GM12891 (cell line): ENCODE measurements at regions not wholly inside any gene's neighbourhood (a gene's known extent, or its start where the extent isn't known, plus 50 kb on each side); places are given as distances from the start of the nearest gene placed in this dataset.
"Not testable (repeated sequence)": the region's sequence is repeated elsewhere in the genome, so short reads cannot be mapped to it uniquely, and the experiment has no call there.

ENCODE experiments used
- DNase-seq: peaks from one replicate; pipeline ENCODE4 v3.0.0; 2011; ENCODE audit warnings: low spot score; ENCODE audit not compliant: insufficient read length
- FAIRE-seq: peaks from 2 replicates; lab custom pipeline; 2011; peaks lifted over from hg19 to GRCh38; lab: Jason Lieb, UNC
- PAX5 ChIP-seq: IDR thresholded peaks from 2 replicates; pipeline ENCODE4 v1.6.1; 2011; ENCODE audit warnings: low read length, moderate library complexity, mild to moderate bottlenecking; ENCODE audit not compliant: insufficient read depth, severe bottlenecking
- POLR2A ChIP-seq: IDR thresholded peaks from 2 replicates; pipeline ENCODE4 v1.6.1; 2011; ENCODE audit warnings: low read depth, low read length, control low read depth
- POLR2AphosphoS5 ChIP-seq: IDR thresholded peaks from 2 replicates; pipeline ENCODE4 v1.6.1; 2011; ENCODE audit warnings: low read depth, low read length, control low read depth
- POU2F2 ChIP-seq: IDR thresholded peaks from 2 replicates; pipeline ENCODE4 v1.6.1; 2011; ENCODE audit warnings: low read depth, mild to moderate bottlenecking, control low read depth, low read length, moderate library complexity
- SPI1 ChIP-seq: IDR thresholded peaks from 2 replicates; pipeline ENCODE4 v1.6.1; 2011; ENCODE audit warnings: low read depth, low read length, control low read depth
- TAF1 ChIP-seq: IDR thresholded peaks from 2 replicates; pipeline ENCODE4 v1.6.1; 2011; ENCODE audit warnings: low read depth, low read length, control low read depth

DNA sequence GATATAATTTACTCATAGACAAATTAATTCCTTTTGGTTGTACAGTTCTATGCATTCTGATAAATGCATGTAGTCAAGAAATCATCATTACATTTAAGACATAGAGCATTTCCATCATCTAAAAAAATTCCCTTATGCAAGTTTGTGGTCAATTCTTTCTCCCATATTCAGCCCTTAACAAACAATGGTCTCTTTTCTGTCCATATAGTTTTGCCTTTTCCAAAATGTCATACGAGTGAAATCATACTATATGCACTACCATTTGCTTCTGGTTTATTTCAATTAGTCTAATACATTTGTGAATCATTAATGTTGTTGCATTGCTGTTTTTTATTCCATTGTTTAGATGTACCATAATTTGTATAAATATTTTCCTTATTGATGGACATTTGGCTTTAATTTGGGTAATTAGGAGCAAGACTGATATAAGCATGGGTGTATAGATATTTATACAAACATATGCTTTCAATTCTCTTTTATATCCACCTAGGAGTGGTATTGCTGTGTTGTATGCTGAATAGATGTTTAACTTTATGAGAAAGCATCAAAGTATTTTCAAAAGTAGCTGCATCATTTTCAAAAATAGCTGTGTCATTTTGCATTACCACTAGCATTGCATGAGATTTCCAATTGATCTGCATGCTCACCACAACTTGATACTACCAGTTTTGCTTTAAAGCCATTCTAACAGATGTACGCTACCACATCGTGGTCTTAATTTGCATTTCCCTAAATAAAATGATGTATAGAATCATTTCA is 397.0 kb upstream of the ADAMTS5 start:
- no peak for DNase-seq
- no peak for FAIRE-seq
- no peak for TF ChIP-seq TAF1
- no peak for TF ChIP-seq PAX5
- TF ChIP-seq POLR2A, result no peak

DNA sequence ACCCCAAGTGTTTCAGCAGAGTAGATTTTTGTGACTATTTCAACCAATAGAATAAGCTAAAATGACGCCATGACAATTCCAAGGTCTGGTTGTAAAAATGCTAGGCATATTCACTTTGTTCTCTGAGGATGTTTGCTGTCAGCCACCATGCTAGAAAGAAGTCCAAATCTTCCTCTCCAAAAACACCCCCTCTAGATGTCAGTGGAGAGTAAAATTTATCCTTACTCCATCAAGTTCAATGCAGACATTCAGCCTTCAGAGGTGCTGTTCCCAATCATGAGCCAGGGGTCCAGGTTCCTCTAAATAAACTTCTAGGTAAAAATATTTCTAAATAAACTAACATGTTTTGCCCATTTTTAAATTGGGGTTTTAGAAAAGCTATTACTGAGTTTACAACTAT is 395.4 kb upstream of the ADAMTS5 start:
- FAIRE-seq, result no peak
- TF ChIP-seq POU2F2, result no peak
- TF ChIP-seq POLR2AphosphoS5, result no peak
- TF ChIP-seq POLR2A, result no peak
- no peak for TF ChIP-seq PAX5
- TF ChIP-seq TAF1, result no peak
- no peak for TF ChIP-seq SPI1
- no peak for DNase-seq

DNA sequence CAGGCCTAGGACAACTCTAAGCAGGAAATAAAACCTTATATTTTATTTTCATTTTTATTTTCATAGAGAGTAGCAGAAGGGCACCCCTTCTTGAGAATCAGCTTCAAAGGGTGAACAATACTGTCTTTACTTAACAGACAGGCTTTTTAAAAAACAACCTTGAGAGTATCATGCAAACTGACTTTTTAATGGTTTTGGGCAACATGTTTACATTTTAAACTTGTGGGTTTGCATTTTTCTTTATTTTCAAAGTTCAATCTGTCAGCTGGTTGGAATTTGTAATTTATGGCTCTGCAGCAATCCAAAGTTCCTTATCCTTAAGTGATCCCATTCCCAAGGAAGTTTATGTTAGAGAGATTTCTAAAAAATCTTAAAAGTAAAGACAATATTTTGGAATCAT is 392.3 kb upstream of the ADAMTS5 start:
- TF ChIP-seq PAX5, result no peak
- TF ChIP-seq SPI1, result no peak
- no peak for TF ChIP-seq POLR2A
- TF ChIP-seq POLR2AphosphoS5, result no peak
- TF ChIP-seq POU2F2, result no peak
- TF ChIP-seq TAF1, result no peak
- no peak for FAIRE-seq
- DNase-seq, result no peak

DNA sequence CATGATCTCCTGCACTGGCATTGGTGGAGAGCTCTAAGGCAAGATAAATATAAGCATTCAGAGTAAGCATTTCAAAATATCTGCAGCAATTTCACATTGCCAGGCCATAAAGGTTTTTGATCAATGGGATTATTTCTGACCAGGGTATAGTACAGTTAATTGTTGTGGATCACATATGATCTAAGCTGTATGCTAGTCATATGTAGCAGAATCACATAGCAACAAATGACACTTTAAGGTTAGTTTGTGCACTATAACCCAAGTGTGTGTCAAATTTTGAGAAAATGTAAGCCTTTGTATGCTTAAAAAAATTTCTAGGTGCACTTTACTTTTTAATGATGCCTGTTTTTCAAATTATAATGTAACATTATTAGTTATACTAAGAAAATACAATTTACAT is 386.0 kb upstream of the ADAMTS5 start:
- no peak for TF ChIP-seq POU2F2
- TF ChIP-seq POLR2A, result no peak
- no peak for TF ChIP-seq TAF1
- TF ChIP-seq POLR2AphosphoS5, result no peak
- no peak for TF ChIP-seq SPI1
- TF ChIP-seq PAX5, result no peak
- no peak for DNase-seq
- FAIRE-seq, result no peak

DNA sequence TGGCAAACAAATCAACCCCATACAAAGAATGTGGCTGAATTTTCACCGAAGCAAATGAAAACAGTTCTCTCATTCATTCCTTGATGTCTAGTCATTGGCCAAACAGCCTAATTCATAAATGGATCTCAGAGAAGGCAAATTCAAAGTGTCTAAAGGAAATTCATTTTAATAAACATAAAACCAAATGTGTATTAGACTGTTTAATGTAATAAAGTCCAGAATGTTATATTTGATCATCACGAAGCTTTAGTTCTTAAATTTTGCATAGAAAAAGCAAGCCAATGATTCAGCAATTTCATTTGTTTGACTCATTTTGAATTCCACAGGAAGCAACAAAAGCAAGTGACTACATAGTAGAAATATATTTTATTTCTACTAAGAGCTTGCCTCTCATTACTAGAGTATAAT is 379.2 kb upstream of the ADAMTS5 start:
- FAIRE-seq (no peak), DNase-seq (no peak)

DNA sequence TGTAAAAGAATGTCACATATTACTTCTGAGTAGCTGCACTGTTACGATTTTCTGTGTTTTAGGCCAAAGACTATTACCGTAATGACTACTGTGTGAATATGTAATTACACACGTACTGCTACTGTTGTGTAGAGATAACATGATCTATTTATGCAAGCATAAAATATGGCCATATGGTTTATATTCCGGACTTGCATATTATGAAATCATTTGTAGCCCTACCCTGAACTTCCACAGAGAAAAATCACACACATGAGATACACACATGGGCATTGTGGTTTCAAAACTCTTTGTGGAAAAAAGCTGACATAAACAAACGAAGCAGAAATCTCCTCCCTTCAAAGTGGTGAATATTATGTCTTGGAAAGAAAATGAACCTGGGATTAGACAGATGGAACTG is 373.0 kb upstream of the ADAMTS5 start:
- no peak for TF ChIP-seq SPI1
- no peak for TF ChIP-seq POU2F2
- TF ChIP-seq PAX5, result no peak
- no peak for TF ChIP-seq POLR2AphosphoS5
- no peak for TF ChIP-seq TAF1
- no peak for FAIRE-seq
- no peak for DNase-seq

More for the DNA sequence above, 379.2 kb upstream of the ADAMTS5 start:
- no peak for TF ChIP-seq SPI1

DNA sequence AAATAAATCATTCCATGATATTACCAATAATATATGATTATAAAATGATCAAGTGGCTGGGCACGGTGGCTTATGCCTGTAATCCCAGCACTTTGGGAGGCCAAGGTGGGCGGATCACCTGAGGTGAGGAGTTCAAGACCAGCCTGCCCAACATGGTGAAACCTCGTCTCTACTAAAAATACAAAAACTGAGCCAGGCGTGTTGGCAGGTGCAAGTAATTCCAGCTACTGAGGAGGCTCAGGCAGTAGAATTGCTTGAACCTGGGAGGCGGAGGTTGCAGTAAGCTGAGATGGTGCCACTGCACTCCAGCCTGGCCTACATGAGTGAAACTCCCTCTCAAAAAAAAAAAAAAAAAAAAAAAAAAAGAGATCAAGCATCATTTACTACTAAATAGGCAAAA is 371.1 kb upstream of the ADAMTS5 start:
- not testable (repeated sequence) for DNase-seq, FAIRE-seq

DNA sequence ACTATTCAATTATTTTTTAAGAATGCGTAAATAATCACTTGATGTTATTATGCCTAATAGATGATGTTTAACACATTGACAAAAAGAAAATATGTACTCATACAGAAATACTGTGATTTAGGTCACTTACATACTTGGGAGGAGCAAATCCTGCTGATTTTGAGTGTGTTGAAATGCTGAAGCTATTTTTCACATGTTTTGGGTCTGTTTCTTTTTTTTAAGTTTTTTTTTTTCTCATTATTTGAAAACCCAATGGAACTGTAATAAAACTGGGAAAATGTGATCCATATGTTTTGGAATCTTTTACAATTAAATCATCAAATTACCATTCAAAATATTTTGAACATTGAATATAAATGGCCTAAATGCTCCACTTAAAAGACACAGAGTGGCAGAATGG is 366.2 kb upstream of the ADAMTS5 start:
- DNase-seq (no peak), FAIRE-seq (no peak)
- TF ChIP-seq POLR2A, result no peak
- TF ChIP-seq SPI1, result no peak
- no peak for TF ChIP-seq TAF1
- TF ChIP-seq POU2F2, result no peak
- TF ChIP-seq PAX5, result no peak
- TF ChIP-seq POLR2AphosphoS5, result no peak

DNA sequence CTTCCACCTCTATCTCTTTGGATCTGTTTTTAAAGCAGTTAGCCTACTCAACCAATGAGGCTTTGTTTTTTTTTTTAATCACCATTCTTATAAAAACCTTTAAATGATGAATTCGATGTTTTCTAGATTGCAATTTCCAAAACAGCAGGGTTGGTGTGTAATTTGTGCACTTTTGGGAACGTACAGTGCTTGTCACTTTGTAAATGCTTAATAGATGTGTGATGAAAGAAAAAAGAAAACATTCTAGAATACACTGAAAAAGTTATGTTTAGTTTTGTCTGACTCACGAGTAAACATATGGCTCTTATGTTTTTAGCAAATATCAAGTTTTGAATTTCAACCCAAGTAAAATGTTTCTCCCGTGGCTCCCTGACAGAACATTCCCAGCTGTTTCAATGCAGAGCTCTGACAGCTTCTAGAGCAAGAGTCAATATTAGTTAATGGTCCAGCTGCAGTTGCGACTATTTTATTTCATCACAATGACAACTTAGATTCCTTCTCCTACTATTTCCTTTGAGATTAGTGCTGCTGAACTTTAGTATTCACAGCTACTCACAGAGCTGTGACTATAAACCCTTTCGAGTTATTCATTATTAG is 362.5 kb upstream of the ADAMTS5 start:
- no peak for TF ChIP-seq SPI1
- no peak for TF ChIP-seq PAX5
- DNase-seq (no peak), FAIRE-seq (no peak)

DNA sequence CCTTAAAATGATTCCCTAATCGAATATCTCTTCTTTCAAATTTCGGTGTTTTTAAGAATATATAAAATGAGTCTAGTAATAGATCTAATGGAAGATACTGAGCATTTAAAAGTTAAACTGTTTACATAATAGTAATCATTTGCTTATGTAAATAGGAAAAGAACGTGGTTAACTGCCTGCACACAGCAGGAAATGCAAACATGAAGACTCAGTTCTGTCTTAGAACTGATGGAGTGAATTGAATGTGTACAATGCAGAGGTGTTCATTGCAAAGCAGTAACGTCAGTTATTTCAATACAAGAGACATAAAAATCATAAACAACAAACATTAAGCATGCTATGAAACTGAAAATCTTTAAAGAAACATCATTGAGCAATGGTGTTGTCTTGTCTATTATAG is 359.4 kb upstream of the ADAMTS5 start:
- TF ChIP-seq POLR2AphosphoS5, result no peak
- TF ChIP-seq POU2F2, result no peak
- TF ChIP-seq TAF1, result no peak
- no peak for TF ChIP-seq POLR2A
- TF ChIP-seq SPI1, result no peak
- TF ChIP-seq PAX5, result no peak
- no peak for FAIRE-seq
- no peak for DNase-seq

DNA sequence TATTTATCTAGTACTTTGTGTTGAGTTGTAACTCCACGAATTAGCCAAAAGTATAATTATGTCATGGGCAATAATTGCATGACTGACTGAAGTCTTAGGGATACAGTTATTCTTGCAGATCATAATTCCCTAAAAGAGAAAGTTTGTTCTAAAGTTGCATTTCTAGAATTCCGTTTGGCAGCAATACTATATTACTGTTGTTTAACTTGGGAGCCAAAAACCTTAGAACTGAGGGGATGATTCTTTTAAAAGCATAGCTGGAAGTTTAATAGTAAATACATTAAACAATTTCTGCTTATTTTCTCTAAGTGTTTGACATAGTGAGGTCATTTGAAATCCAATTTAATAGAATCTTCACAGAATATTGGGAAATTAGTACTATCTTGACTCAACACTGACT is 356.4 kb upstream of the ADAMTS5 start:
- DNase-seq (no peak), FAIRE-seq (no peak)
- TF ChIP-seq POLR2AphosphoS5 (no peak), PAX5 (no peak), POLR2A (no peak), TAF1 (no peak), POU2F2 (no peak), SPI1 (no peak)
